Fibroblast of pulmonary artery (primary cell): ENCODE measurements at regions not wholly inside any gene's neighbourhood (a gene's known extent, or its start where the extent isn't known, plus 50 kb on each side); places are given as distances from the start of the nearest gene placed in this dataset.

ENCODE experiments used
- DNase-seq: peaks from one replicate; pipeline ENCODE4 v3.0.0-alpha.2; 2010; ENCODE audit warnings: low read depth
- H3K4me3 ChIP-seq: replicated peaks from 2 replicates; pipeline ENCODE4 v1.5.1; 2011; ENCODE audit warnings: low read depth, mild to moderate bottlenecking, control low read depth, low read length, moderate library complexity
- CTCF ChIP-seq: IDR thresholded peaks from 2 replicates; pipeline ENCODE4 v1.5.1; 2011; ENCODE audit warnings: mild to moderate bottlenecking, control low read depth, low read length, inconsistent platforms; ENCODE audit errors: missing control alignments

- peak; percentile 45 for DNase-seq
- H3K4me3 ChIP-seq = no peak overlapping the region
- no peak for TF ChIP-seq CTCF
These were observed 657.1 kb upstream of the BRINP3 start for GRCh38 chr1:191134796-191135195.

GRCh38 chr1:191140038-191140437, 662.4 kb upstream of the BRINP3 start:
- TF ChIP-seq CTCF = no peak
- DNase-seq = no peak
- no peak overlapping the region for H3K4me3 ChIP-seq

GRCh38 chr1:191142748-191143147, 665.1 kb upstream of the BRINP3 start:
- TF ChIP-seq CTCF = no peak
- no peak overlapping the region for H3K4me3 ChIP-seq

DNA sequence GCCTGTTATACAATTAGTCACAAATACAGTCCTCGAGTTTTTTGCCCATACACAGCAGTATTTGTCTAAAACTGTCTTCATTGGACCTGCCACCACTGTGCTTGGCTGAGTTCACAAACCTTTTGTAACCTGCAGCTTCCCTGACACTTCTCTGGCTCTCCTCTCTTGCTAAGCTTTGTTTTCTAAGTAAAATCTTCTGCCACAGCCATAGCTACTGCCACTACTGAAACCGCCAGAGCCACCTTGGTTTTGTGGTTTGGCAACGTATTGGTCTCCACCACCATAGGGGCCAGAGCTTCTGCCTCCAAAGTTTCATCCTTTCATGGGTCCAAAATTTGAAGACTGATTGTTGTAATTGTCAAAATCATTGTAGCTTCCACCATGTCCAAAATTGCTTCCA, 668.2 kb upstream of the BRINP3 start:
- no peak for DNase-seq
- no peak overlapping the region for H3K4me3 ChIP-seq
- no peak for TF ChIP-seq CTCF

More at GRCh38 chr1:191142748-191143147, 665.1 kb upstream of the BRINP3 start:
- DNase-seq = no peak

DNA sequence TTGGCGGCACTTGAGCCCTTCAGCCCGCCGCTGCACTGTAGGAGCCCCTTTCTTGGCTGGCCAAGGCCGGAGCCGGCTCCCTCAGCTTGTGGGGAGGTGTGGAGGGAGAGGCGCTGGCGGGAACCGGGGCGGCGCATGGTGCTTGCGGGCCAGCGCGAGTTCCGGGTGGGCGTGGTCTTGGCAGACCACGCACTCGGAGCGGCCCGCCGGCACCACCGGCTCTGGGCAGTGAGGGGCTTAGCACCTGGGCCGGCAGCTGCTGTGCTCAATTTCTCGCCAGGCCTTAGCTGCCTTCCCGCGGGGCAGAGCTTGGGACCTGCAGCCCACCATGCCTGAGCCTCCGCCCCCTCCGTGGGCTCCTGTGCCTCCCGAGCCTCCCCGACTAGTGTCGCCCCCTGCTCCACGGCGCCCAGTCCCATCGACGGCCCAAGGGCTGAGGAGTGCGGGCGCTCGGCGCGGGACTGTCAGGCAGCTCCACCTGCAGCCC, 673.7 kb upstream of the BRINP3 start:
- TF ChIP-seq CTCF = no peak
- H3K4me3 ChIP-seq = no peak overlapping the region
- no peak for DNase-seq

DNA sequence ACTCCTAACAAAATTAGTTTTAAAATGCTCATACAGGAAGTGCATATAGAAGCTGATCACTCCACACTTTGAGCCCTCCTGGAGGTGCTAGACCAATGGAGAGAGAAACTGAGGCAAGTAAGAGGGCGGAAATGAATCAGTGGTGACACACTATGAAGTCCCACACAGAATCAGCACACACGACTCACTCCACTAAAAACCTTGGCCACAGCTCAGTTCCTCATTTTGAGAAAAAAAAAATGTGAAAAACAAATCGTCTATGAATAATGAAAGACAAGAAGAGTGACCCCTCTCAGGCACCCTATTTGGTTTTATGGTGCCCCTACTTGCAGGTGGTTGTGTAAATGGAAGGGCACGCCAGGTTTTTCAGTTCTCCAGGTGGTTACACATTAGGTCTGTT, 675.1 kb upstream of the BRINP3 start:
- no peak for DNase-seq
- no peak overlapping the region for H3K4me3 ChIP-seq
- no peak for TF ChIP-seq CTCF

GRCh38 chr1:191155178-191155577, 677.5 kb upstream of the BRINP3 start:
- no peak for DNase-seq
- TF ChIP-seq CTCF = no peak
- H3K4me3 ChIP-seq = no peak overlapping the region
